ENCODE measurements at regions not wholly inside any gene's neighbourhood (a gene's known extent, or its start where the extent isn't known, plus 50 kb on each side); places are given as distances from the start of the nearest gene placed in this dataset.

- no peak for TF ChIP-seq CTCF (conservative IDR thresholded peaks at IDR 0.05 in 1 of 2, IDR thresholded peaks at IDR 0.05 in 1 of 2; ENCODE audit: extremely low read depth in 1 of 2, insufficient read depth in 1 of 2, low read depth in 1 of 2, low read length in 2 of 2)
- TF ChIP-seq EZH2 (IDR thresholded peaks at IDR 0.05; ENCODE audit: borderline replicate concordance, low read length) = no peak
Measured at GRCh38 chr7:125025620-125026019, 96.0 kb upstream of the POT1 start.
